ENCODE measurements at regions not wholly inside any gene's neighbourhood (a gene's known extent, or its start where the extent isn't known, plus 50 kb on each side); places are given as distances from the start of the nearest gene placed in this dataset.
"Not testable (repeated sequence)": the region's sequence is repeated elsewhere in the genome, so short reads cannot be mapped to it uniquely, and the experiment has no call there.

GRCh38 chr10:33794460-33794859, 460.0 kb upstream of the NRP1 start:
- intact Hi-C loops (cut with micrococcal nuclease): no loop called here

- intact Hi-C loops (cut with micrococcal nuclease): no loop called here
These were observed 459.3 kb upstream of the NRP1 start for GRCh38 chr10:33793793-33794192.

GRCh38 chr10:33791272-33791660, 456.8 kb upstream of the NRP1 start:
- intact Hi-C loops (cut with micrococcal nuclease): no loop called here

GRCh38 chr10:33790521-33791271, 456.2 kb upstream of the NRP1 start:
- intact Hi-C loops (cut with micrococcal nuclease): no loop called here

GRCh38 chr10:33783557-33783956, 449.1 kb upstream of the NRP1 start:
- intact Hi-C loops (cut with micrococcal nuclease): no loop called here

- intact Hi-C loops (cut with micrococcal nuclease): no loop called here
These were observed 448.6 kb upstream of the NRP1 start for GRCh38 chr10:33783078-33783477.

- intact Hi-C loops (cut with micrococcal nuclease): no loop called here
These were observed 447.3 kb upstream of the NRP1 start for GRCh38 chr10:33781606-33782395.

GRCh38 chr10:33780961-33781360, 446.5 kb upstream of the NRP1 start:
- intact Hi-C loops (cut with micrococcal nuclease): no loop called here

GRCh38 chr10:33777223-33777622, 442.8 kb upstream of the NRP1 start:
- intact Hi-C loops (cut with micrococcal nuclease): no loop called here

GRCh38 chr10:33776419-33777070, 442.1 kb upstream of the NRP1 start:
- intact Hi-C loops (cut with micrococcal nuclease): no loop called here

- intact Hi-C loops (cut with micrococcal nuclease): no loop called here
These were observed 440.4 kb upstream of the NRP1 start for GRCh38 chr10:33774857-33775256.

- intact Hi-C loops (cut with micrococcal nuclease): no loop called here
These were observed 439.5 kb upstream of the NRP1 start for GRCh38 chr10:33773886-33774480.

- intact Hi-C loops (cut with micrococcal nuclease): no loop called here
These were observed 438.7 kb upstream of the NRP1 start for GRCh38 chr10:33773253-33773573.

GRCh38 chr10:33772370-33773252, 438.1 kb upstream of the NRP1 start:
- intact Hi-C loops (cut with micrococcal nuclease): no loop called here

GRCh38 chr10:33771856-33772255, 437.4 kb upstream of the NRP1 start:
- intact Hi-C loops (cut with micrococcal nuclease): not testable (repeated sequence)

GRCh38 chr10:33764694-33765185, 430.3 kb upstream of the NRP1 start:
- intact Hi-C loops (cut with micrococcal nuclease): no loop called here

GRCh38 chr10:33760056-33760943, 425.8 kb upstream of the NRP1 start:
- intact Hi-C loops (cut with micrococcal nuclease): no loop called here

GRCh38 chr10:33759191-33759590, 424.7 kb upstream of the NRP1 start:
- intact Hi-C loops (cut with micrococcal nuclease): no loop called here

GRCh38 chr10:33758299-33758698, 423.8 kb upstream of the NRP1 start:
- intact Hi-C loops (cut with micrococcal nuclease): no loop called here

GRCh38 chr10:33754052-33754451, 419.6 kb upstream of the NRP1 start:
- intact Hi-C loops (cut with micrococcal nuclease): no loop called here
